HG03280 (cell line): ENCODE measurements at regions not wholly inside any gene's neighbourhood (a gene's known extent, or its start where the extent isn't known, plus 50 kb on each side); places are given as distances from the start of the nearest gene placed in this dataset.

Source experiments
- ATAC-seq: cut with Tn5 transposase; IDR thresholded peaks from one replicate; pipeline ENCODE4 v1.9.1; 2021; ENCODE audit warnings: mild to moderate bottlenecking, moderate library complexity; ENCODE audit not compliant: unreplicated experiment

- ATAC-seq, result no peak
Observed at GRCh38 chr3:162491952-162492351, 995.3 kb downstream of the OTOL1 start.

- ATAC-seq, result no peak
Observed at GRCh38 chr3:162492446-162493081, 996.0 kb downstream of the OTOL1 start.

GRCh38 chr3:162498626-162499025, 1002.0 kb downstream of the OTOL1 start:
- no peak for ATAC-seq

- ATAC-seq, result no peak
Observed at GRCh38 chr3:162507397-162507796, 1010.8 kb downstream of the OTOL1 start.

GRCh38 chr3:162512488-162512887, 1015.9 kb downstream of the OTOL1 start:
- ATAC-seq, result no peak

GRCh38 chr3:162517110-162517509, 1020.5 kb downstream of the OTOL1 start:
- ATAC-seq, result no peak

- no peak for ATAC-seq
Observed at GRCh38 chr3:162521669-162522068, 1025.1 kb downstream of the OTOL1 start.

GRCh38 chr3:162525066-162525742, 1028.6 kb downstream of the OTOL1 start:
- no peak for ATAC-seq

GRCh38 chr3:162525771-162526170, 1029.2 kb downstream of the OTOL1 start:
- no peak for ATAC-seq

GRCh38 chr3:162534431-162534830, 1037.8 kb downstream of the OTOL1 start:
- ATAC-seq, result no peak

GRCh38 chr3:162538491-162538890, 1041.9 kb downstream of the OTOL1 start:
- no peak for ATAC-seq

- no peak for ATAC-seq
Observed at GRCh38 chr3:162538906-162539305, 1042.3 kb downstream of the OTOL1 start.

- no peak for ATAC-seq
Observed at GRCh38 chr3:162540421-162540820, 1043.8 kb downstream of the OTOL1 start.

GRCh38 chr3:162541923-162542322, 1045.3 kb downstream of the OTOL1 start:
- no peak for ATAC-seq

GRCh38 chr3:162544246-162544645, 1047.6 kb downstream of the OTOL1 start:
- no peak for ATAC-seq

- no peak for ATAC-seq
Observed at GRCh38 chr3:162546910-162547309, 1050.3 kb downstream of the OTOL1 start.

- ATAC-seq, result no peak
Observed at GRCh38 chr3:162547321-162547720, 1050.7 kb downstream of the OTOL1 start.

- no peak for ATAC-seq
Observed at GRCh38 chr3:162555761-162556160, 1059.2 kb downstream of the OTOL1 start.

- no peak for ATAC-seq
Observed at GRCh38 chr3:162558016-162558415, 1061.4 kb downstream of the OTOL1 start.

GRCh38 chr3:162568706-162569105, 1072.1 kb downstream of the OTOL1 start:
- no peak for ATAC-seq

GRCh38 chr3:162569314-162569713, 1072.7 kb downstream of the OTOL1 start:
- no peak for ATAC-seq

- no peak for ATAC-seq
Observed at GRCh38 chr3:162584986-162585385, 1088.4 kb downstream of the OTOL1 start.

GRCh38 chr3:162586591-162586990, 1090.0 kb downstream of the OTOL1 start:
- no peak for ATAC-seq
